Psoas muscle (tissue), 7 donors: ENCODE measurements at regions not wholly inside any gene's neighbourhood (a gene's known extent, or its start where the extent isn't known, plus 50 kb on each side); places are given as distances from the start of the nearest gene placed in this dataset.

Source experiments
- ATAC-seq, 4 donors: fragments of 200-7000 bp; cut with Tn5 transposase; one replicate each; pipeline ENCODE4 v1.9.1; 2020; ENCODE audit warnings: moderate library complexity in 3 of 4, mild to moderate bottlenecking in 2 of 4
- DNase-seq, 2 donors: peaks; one replicate each; pipeline ENCODE4 v3.0.0-alpha.2; 2020
- H3K27ac ChIP-seq: fragments of 200-600 bp; one replicate; pipeline ENCODE4 v1.8.0; 2022
- H3K27me3 ChIP-seq, 3 donors: fragments of 200-600 bp in 1 of 3; one replicate each; pipeline versions ENCODE4 v1.6.1 to v1.8.0; 2013 to 2022; ENCODE audit warnings: low read length in 2 of 3, mild to moderate bottlenecking in 2 of 3, moderate library complexity in 1 of 3; ENCODE audit not compliant: insufficient read depth in 3 of 3
- H3K36me3 ChIP-seq, 2 donors: fragments of 200-600 bp in 1 of 2; one replicate each; pipeline versions ENCODE4 v1.6.1 to v1.8.0; 2013 to 2022; ENCODE audit warnings: low read depth in 1 of 2, mild to moderate bottlenecking in 1 of 2, moderate library complexity in 1 of 2; ENCODE audit not compliant: insufficient read depth in 1 of 2
- H3K4me1 ChIP-seq: fragments of 200-600 bp; one replicate; pipeline ENCODE4 v1.8.0; 2022
- H3K4me3 ChIP-seq: fragments of 200-600 bp; one replicate; pipeline ENCODE4 v1.8.0; 2022; ENCODE audit warnings: mild to moderate bottlenecking
- H3K9me3 ChIP-seq: fragments of 200-600 bp; one replicate; pipeline ENCODE4 v1.8.0; 2022
- WGBS, 3 donors: extraction: QIAGEN DNeasy Blood & Tissue Kit; methylation state at CpG; one replicate each; pipeline versions ENCODE4 v1.1.6 to v1.1.7; 2013; 5-methylcytosine and 5-hydroxymethylcytosine counted together
- intact Hi-C, 2 donors: fragments of 100-400 bp; cut with DNase I; formaldehyde crosslinking; loops; one replicate each; pipeline versions ENCODE4 v1.11.0 to v1.14.2; 2022
- TF ChIP-seq, protein P1 (sequence below): fragments of 200-600 bp; IDR thresholded peaks from one replicate; pipeline ENCODE4 v1.8.0; 2022; ENCODE audit warnings: antibody characterized with exemption
- donor health status: healthy with polysubstance abuse.
- donor health status: DM: no; HTN: no; CAD: no; lungs with moderate emphysema.
- donor health status: Bipolar disorder and iron deficiency.
- donor health status: healthy.
- donor health status: DM: yes; HTN: yes; CAD: no.
- donor health status: DM: no; HTN: no; CAD: no.
- donor health status: DM: yes; HTN: yes; CAD: no.

DNA sequence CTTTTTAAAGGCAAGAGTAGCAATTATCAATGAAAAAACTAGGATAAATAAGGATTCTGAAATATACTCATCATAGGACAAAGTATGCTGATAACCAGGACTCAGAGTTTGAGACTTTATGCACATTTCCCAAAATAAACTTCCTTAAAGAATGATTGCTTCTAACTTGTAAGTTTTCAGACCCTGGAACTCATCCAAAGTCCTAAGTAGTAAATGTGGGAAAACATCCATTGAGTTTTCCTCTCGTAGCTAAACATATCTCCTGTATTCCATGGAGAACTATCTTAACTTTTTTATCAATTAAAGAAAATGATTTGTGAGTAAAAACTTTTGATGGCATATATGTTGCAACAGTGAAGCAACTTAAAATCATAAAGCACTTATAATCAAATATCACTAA, 285.2 kb upstream of the KLF6 start:
- DNase-seq: no peak
- no peaks in the 10 kb centered on the region for H3K4me1 ChIP-seq
- no peaks in the 10 kb centered on the region for H3K9me3 ChIP-seq
- WGBS, 3 donors: 70 to 77% (median 75%) methylated on average over 1 of the region's 1 CpG
- intact Hi-C loops: no loop called here
- no peaks in the 10 kb centered on the region for H3K27me3 ChIP-seq
- no peak for ATAC-seq
- H3K4me3 ChIP-seq: no peak overlapping the region
- H3K27ac ChIP-seq: no peak overlapping the region
- H3K36me3 ChIP-seq: no peaks in the 10 kb centered on the region
- TF ChIP-seq, protein P1, sequence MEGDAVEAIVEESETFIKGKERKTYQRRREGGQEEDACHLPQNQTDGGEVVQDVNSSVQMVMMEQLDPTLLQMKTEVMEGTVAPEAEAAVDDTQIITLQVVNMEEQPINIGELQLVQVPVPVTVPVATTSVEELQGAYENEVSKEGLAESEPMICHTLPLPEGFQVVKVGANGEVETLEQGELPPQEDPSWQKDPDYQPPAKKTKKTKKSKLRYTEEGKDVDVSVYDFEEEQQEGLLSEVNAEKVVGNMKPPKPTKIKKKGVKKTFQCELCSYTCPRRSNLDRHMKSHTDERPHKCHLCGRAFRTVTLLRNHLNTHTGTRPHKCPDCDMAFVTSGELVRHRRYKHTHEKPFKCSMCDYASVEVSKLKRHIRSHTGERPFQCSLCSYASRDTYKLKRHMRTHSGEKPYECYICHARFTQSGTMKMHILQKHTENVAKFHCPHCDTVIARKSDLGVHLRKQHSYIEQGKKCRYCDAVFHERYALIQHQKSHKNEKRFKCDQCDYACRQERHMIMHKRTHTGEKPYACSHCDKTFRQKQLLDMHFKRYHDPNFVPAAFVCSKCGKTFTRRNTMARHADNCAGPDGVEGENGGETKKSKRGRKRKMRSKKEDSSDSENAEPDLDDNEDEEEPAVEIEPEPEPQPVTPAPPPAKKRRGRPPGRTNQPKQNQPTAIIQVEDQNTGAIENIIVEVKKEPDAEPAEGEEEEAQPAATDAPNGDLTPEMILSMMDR: no peak

- H3K9me3 ChIP-seq: no peaks in the 10 kb centered on the region
- no peak for DNase-seq
- H3K36me3 ChIP-seq: no peaks in the 10 kb centered on the region
- no peak for ATAC-seq
- H3K4me3 ChIP-seq: no peak overlapping the region
- WGBS, 3 donors: 83 to 91% (median 89%) methylated on average over 3 of the region's 3 CpGs
- TF ChIP-seq, protein P1: no peak
- no peak overlapping the region for H3K27ac ChIP-seq
- H3K4me1 ChIP-seq: no peaks in the 10 kb centered on the region
- intact Hi-C loops: no loop called here
- no peaks in the 10 kb centered on the region for H3K27me3 ChIP-seq
Observed at GRCh38 chr10:4069491-4069890, 284.5 kb upstream of the KLF6 start.

- no peak for DNase-seq
- Histone ChIP-seq H3K36me3 (no peaks in the 10 kb centered on the region), H3K4me1 (no peaks in the 10 kb centered on the region), H3K27ac (no peak overlapping the region), H3K4me3 (no peak overlapping the region), H3K9me3 (no peaks in the 10 kb centered on the region), H3K27me3 (peaks cover 0 to 1% (median 0%) of the 10 kb centered on the region in 3 donors)
- TF ChIP-seq, protein P1: no peak
- WGBS, 3 donors: 95 to 97% (median 96%) methylated on average over 3 of the region's 3 CpGs
- intact Hi-C loops: no loop called here
- no peak for ATAC-seq
Observed at GRCh38 chr10:4068629-4069028, 283.6 kb upstream of the KLF6 start.

- 70 to 77% (median 76%) methylated on average over 6 of the region's 6 CpGs for WGBS, 3 donors
- H3K27ac ChIP-seq: no peak overlapping the region
Observed at GRCh38 chr10:4067931-4068561, 283.0 kb upstream of the KLF6 start.

More at GRCh38 chr10:4067931-4068561, 283.0 kb upstream of the KLF6 start:
- Histone ChIP-seq H3K4me3 (no peak overlapping the region), H3K4me1 (no peaks in the 10 kb centered on the region), H3K9me3 (no peaks in the 10 kb centered on the region), H3K36me3 (no peaks in the 10 kb centered on the region), H3K27me3 (peaks cover 0 to 1% (median 0%) of the 10 kb centered on the region in 3 donors)
- TF ChIP-seq, protein P1: no peak
- intact Hi-C loops: no loop called here
- ATAC-seq (no peak), DNase-seq (no peak)
